ENCODE measurements at regions not wholly inside any gene's neighbourhood (a gene's known extent, or its start where the extent isn't known, plus 50 kb on each side); places are given as distances from the start of the nearest gene placed in this dataset.

GRCh38 chr1:168987330-168987729 lies 119.2 kb upstream of the ATP1B1 start:
- Histone ChIP-seq H4K20me1 (ENCODE audit: insufficient read depth, low read length) (no peaks in the 10 kb centered on the region), H3K4me1 (ENCODE audit: insufficient read depth, low read length) (no peaks in the 10 kb centered on the region), H3K4me2 (ENCODE audit: low read depth, low read length) (no peak overlapping the region), H3K79me2 (ENCODE audit: insufficient read depth, low read length) (no peaks in the 10 kb centered on the region), H3K27me3 (ENCODE audit: control insufficient read depth in 1 of 2, insufficient read depth in 2 of 2, low read length in 2 of 2) (no peaks in the 10 kb centered on the region), H3K9me3 (ENCODE audit: low read length) (no peaks in the 10 kb centered on the region), H2AFZ (ENCODE audit: low read length) (no peak overlapping the region), H3K27ac (ENCODE audit: extremely low read length, insufficient read depth, low read length) (no peak overlapping the region), H3K9ac (ENCODE audit: insufficient read depth, low read depth, low read length) (no peak overlapping the region), H3K4me3 (replicated peaks in 1 of 3; ENCODE audit: insufficient read depth in 1 of 3, low read depth in 2 of 3, low read length in 3 of 3) (no peak overlapping the region), H3K36me3 (replicated peaks in 1 of 2; ENCODE audit: control insufficient read depth in 1 of 2, insufficient read depth in 2 of 2, low read length in 2 of 2) (no peaks in the 10 kb centered on the region)
- no peak for DNase-seq (ENCODE audit: low spot score)
- in situ Hi-C loops (cut with HindIII; ENCODE audit: extremely low pct_ligation_motif_present, low pct_unique_long_range_greater_than_20kb) (no loop called here), intact Hi-C loops (cut with micrococcal nuclease; ENCODE audit: unreplicated experiment) (loop anchor here (1.0 to 10.0 kb wide), 3 partner anchors 353 to 384 kb away; no protein-coding TSS in a partner anchor)
- CTCF ChIA-PET (ENCODE audit: low intra/inter-chr PET ratio, low total read pairs), result interaction anchor here (0.7 kb wide), 1 partner anchor 361 kb away, joined by 3 read pairs; no protein-coding TSS in a partner anchor
- BruUV-seq (replicated peaks), result no TSS peak
- WGBS (ENCODE audit: low lambda C conversion rate), result 27% methylated on average over 4 of the region's 4 CpGs
- FAIRE-seq, result no peak
- peak; percentile 64 for TF ChIP-seq CTCF (CRISPR knock-in tag; IDR thresholded peaks at IDR 0.05)
- TF ChIP-seq ZNF770 (CRISPR knock-in tag; IDR thresholded peaks at IDR 0.05), result peak; percentile 87
- TF ChIP-seq STAG1 (CRISPR knock-in tag; IDR thresholded peaks at IDR 0.05), result peak; percentile 86
- TF ChIP-seq RARG (CRISPR knock-in tag; IDR thresholded peaks at IDR 0.05; ENCODE audit: low read depth), result no peak
- TF ChIP-seq SMC3 (IDR thresholded peaks at IDR 0.05; ENCODE audit: low read length), result peak; percentile 67; the same call in 1 of the 2 replicates
- ATAC-seq, result peak; percentile 66
- POLR2A ChIA-PET, result no interaction called here
